ENCODE measurements at regions not wholly inside any gene's neighbourhood (a gene's known extent, or its start where the extent isn't known, plus 50 kb on each side); places are given as distances from the start of the nearest gene placed in this dataset.

DNA sequence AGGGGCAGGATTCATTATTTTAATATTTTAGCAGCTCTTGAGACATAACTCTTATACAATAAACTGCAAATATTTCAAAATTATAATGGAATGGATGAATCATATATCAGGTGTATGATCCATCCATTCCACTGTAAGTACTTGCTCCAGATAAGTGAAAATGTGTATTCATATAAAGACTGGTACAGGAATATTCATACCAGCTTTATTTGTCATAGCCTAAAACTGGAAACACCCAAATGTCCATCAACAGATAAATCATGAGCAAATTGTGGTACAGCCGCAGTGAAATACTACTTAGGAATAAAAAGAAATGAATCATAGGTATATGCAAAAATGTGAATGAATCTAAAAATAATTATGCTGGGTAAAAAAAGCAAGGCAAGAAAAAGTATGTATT is 263.6 kb upstream of the SYT10 start:
- Histone ChIP-seq H3K9me2 (ENCODE audit: insufficient read depth) (no peaks in the 10 kb centered on the region), H3K4me2 (no peak overlapping the region), H3F3A (replicated peaks; ENCODE audit: low read depth) (no peaks in the 10 kb centered on the region), H2AFZ (no peak overlapping the region), H3K4me3 (no peak overlapping the region), H4K20me1 (replicated peaks; ENCODE audit: insufficient read depth) (no peaks in the 10 kb centered on the region), H3K27ac (ENCODE audit: low read depth) (no peak overlapping the region), H3K36me3 (ENCODE audit: insufficient read depth) (no peaks in the 10 kb centered on the region), H3K4me1 (ENCODE audit: insufficient read depth) (no peaks in the 10 kb centered on the region; the same call in none of the 2 replicates), H3K27me3 (ENCODE audit: insufficient read depth) (no peaks in the 10 kb centered on the region), H3K79me2 (replicated peaks; ENCODE audit: insufficient read depth) (no peaks in the 10 kb centered on the region)
- no peak overlapping the region for H3K4me3 Mint-ChIP-seq
- H3K36me3 Mint-ChIP-seq (ENCODE audit: low read depth) = no peaks in the 10 kb centered on the region
- ATAC-seq = no peak
- no peaks in the 10 kb centered on the region for H3K27me3 Mint-ChIP-seq (ENCODE audit: insufficient read depth, low read depth, poor library complexity)
- no peak overlapping the region for H3K27ac Mint-ChIP-seq
- DNase-seq (ENCODE audit: low spot score) = no peak
- TF ChIP-seq CREB1 (CRISPR knock-in tag; IDR thresholded peaks at IDR 0.05; ENCODE audit: low read depth) = no peak
- TF ChIP-seq, protein P1, sequence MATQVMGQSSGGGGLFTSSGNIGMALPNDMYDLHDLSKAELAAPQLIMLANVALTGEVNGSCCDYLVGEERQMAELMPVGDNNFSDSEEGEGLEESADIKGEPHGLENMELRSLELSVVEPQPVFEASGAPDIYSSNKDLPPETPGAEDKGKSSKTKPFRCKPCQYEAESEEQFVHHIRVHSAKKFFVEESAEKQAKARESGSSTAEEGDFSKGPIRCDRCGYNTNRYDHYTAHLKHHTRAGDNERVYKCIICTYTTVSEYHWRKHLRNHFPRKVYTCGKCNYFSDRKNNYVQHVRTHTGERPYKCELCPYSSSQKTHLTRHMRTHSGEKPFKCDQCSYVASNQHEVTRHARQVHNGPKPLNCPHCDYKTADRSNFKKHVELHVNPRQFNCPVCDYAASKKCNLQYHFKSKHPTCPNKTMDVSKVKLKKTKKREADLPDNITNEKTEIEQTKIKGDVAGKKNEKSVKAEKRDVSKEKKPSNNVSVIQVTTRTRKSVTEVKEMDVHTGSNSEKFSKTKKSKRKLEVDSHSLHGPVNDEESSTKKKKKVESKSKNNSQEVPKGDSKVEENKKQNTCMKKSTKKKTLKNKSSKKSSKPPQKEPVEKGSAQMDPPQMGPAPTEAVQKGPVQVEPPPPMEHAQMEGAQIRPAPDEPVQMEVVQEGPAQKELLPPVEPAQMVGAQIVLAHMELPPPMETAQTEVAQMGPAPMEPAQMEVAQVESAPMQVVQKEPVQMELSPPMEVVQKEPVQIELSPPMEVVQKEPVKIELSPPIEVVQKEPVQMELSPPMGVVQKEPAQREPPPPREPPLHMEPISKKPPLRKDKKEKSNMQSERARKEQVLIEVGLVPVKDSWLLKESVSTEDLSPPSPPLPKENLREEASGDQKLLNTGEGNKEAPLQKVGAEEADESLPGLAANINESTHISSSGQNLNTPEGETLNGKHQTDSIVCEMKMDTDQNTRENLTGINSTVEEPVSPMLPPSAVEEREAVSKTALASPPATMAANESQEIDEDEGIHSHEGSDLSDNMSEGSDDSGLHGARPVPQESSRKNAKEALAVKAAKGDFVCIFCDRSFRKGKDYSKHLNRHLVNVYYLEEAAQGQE (IDR thresholded peaks at IDR 0.05; ENCODE audit: unreplicated experiment) = no peak
- TF ChIP-seq ZNF331 (CRISPR knock-in tag; IDR thresholded peaks at IDR 0.05; ENCODE audit: low read depth) = no peak
- TF ChIP-seq NANOG (IDR thresholded peaks at IDR 0.05; ENCODE audit: borderline replicate concordance) = no peak
- TF ChIP-seq STAT1 (IDR thresholded peaks at IDR 0.05; ENCODE audit: unreplicated experiment) = no peak
- TF ChIP-seq JUNB (IDR thresholded peaks at IDR 0.05; ENCODE audit: unreplicated experiment) = no peak
- no peak for TF ChIP-seq EZH2phosphoT487 (IDR thresholded peaks at IDR 0.05; ENCODE audit: unreplicated experiment)
- TF ChIP-seq, protein P2, sequence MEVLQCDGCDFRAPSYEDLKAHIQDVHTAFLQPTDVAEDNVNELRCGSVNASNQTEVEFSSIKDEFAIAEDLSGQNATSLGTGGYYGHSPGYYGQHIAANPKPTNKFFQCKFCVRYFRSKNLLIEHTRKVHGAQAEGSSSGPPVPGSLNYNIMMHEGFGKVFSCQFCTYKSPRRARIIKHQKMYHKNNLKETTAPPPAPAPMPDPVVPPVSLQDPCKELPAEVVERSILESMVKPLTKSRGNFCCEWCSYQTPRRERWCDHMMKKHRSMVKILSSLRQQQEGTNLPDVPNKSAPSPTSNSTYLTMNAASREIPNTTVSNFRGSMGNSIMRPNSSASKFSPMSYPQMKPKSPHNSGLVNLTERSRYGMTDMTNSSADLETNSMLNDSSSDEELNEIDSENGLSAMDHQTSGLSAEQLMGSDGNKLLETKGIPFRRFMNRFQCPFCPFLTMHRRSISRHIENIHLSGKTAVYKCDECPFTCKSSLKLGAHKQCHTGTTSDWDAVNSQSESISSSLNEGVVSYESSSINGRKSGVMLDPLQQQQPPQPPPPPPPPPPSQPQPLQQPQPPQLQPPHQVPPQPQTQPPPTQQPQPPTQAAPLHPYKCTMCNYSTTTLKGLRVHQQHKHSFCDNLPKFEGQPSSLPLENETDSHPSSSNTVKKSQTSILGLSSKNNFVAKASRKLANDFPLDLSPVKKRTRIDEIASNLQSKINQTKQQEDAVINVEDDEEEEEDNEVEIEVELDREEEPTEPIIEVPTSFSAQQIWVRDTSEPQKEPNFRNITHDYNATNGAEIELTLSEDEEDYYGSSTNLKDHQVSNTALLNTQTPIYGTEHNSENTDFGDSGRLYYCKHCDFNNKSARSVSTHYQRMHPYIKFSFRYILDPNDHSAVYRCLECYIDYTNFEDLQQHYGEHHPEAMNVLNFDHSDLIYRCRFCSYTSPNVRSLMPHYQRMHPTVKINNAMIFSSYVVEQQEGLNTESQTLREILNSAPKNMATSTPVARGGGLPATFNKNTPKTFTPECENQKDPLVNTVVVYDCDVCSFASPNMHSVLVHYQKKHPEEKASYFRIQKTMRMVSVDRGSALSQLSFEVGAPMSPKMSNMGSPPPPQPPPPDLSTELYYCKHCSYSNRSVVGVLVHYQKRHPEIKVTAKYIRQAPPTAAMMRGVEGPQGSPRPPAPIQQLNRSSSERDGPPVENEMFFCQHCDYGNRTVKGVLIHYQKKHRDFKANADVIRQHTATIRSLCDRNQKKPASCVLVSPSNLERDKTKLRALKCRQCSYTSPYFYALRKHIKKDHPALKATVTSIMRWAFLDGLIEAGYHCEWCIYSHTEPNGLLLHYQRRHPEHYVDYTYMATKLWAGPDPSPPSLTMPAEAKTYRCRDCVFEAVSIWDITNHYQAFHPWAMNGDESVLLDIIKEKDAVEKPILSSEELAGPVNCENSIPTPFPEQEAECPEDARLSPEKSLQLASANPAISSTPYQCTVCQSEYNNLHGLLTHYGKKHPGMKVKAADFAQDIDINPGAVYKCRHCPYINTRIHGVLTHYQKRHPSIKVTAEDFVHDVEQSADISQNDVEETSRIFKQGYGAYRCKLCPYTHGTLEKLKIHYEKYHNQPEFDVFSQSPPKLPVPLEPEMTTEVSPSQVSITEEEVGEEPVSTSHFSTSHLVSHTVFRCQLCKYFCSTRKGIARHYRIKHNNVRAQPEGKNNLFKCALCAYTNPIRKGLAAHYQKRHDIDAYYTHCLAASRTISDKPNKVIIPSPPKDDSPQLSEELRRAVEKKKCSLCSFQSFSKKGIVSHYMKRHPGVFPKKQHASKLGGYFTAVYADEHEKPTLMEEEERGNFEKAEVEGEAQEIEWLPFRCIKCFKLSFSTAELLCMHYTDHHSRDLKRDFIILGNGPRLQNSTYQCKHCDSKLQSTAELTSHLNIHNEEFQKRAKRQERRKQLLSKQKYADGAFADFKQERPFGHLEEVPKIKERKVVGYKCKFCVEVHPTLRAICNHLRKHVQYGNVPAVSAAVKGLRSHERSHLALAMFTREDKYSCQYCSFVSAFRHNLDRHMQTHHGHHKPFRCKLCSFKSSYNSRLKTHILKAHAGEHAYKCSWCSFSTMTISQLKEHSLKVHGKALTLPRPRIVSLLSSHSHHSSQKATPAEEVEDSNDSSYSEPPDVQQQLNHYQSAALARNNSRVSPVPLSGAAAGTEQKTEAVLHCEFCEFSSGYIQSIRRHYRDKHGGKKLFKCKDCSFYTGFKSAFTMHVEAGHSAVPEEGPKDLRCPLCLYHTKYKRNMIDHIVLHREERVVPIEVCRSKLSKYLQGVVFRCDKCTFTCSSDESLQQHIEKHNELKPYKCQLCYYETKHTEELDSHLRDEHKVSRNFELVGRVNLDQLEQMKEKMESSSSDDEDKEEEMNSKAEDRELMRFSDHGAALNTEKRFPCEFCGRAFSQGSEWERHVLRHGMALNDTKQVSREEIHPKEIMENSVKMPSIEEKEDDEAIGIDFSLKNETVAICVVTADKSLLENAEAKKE (CRISPR knock-in tag; IDR thresholded peaks at IDR 0.05) = no peak
- TF ChIP-seq, protein P3, sequence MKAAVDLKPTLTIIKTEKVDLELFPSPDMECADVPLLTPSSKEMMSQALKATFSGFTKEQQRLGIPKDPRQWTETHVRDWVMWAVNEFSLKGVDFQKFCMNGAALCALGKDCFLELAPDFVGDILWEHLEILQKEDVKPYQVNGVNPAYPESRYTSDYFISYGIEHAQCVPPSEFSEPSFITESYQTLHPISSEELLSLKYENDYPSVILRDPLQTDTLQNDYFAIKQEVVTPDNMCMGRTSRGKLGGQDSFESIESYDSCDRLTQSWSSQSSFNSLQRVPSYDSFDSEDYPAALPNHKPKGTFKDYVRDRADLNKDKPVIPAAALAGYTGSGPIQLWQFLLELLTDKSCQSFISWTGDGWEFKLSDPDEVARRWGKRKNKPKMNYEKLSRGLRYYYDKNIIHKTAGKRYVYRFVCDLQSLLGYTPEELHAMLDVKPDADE (IDR thresholded peaks at IDR 0.05) = no peak
- no peak for TF ChIP-seq POLR2AphosphoS5 (IDR thresholded peaks at IDR 0.05; ENCODE audit: low read depth)
- TF ChIP-seq EZH2 (IDR thresholded peaks at IDR 0.05; ENCODE audit: low read depth, unreplicated experiment) = no peak
- TF ChIP-seq ZNF114 (CRISPR knock-in tag; IDR thresholded peaks at IDR 0.05) = no peak
- TF ChIP-seq, protein P4, sequence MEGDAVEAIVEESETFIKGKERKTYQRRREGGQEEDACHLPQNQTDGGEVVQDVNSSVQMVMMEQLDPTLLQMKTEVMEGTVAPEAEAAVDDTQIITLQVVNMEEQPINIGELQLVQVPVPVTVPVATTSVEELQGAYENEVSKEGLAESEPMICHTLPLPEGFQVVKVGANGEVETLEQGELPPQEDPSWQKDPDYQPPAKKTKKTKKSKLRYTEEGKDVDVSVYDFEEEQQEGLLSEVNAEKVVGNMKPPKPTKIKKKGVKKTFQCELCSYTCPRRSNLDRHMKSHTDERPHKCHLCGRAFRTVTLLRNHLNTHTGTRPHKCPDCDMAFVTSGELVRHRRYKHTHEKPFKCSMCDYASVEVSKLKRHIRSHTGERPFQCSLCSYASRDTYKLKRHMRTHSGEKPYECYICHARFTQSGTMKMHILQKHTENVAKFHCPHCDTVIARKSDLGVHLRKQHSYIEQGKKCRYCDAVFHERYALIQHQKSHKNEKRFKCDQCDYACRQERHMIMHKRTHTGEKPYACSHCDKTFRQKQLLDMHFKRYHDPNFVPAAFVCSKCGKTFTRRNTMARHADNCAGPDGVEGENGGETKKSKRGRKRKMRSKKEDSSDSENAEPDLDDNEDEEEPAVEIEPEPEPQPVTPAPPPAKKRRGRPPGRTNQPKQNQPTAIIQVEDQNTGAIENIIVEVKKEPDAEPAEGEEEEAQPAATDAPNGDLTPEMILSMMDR (conservative IDR thresholded peaks at IDR 0.05; ENCODE audit: low read depth in 2 of 2) = no peak
- H3K4me1 Mint-ChIP-seq = no peaks in the 10 kb centered on the region; the same call in 2 of the 3 replicates
- H3K9me3 Mint-ChIP-seq = no peaks in the 10 kb centered on the region
